ENCODE measurements at regions not wholly inside any gene's neighbourhood (a gene's known extent, or its start where the extent isn't known, plus 50 kb on each side); places are given as distances from the start of the nearest gene placed in this dataset.

DNA sequence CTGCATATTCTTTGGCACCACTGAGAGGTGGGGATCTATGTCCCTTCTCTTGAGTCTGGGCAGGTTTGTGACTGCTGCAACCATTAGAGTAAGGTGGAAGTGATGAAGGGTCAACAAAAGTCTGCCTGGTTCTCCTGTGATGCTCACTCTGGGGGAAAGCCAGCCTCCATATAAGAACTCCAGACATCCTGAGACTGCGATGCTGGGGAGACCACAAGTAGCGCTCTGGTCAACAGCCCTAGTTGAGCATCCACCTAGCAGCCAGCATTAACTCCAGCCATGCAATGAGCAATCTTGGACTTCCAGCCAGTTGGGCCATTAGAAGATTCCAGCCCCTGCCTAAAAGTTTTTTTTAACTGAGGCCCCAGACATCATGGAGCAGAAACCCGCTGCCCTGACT lies 62.8 kb downstream of the SCN11A start:
- WGBS (ENCODE audit: insufficient coverage) = 94% methylated on average over 2 of the region's 3 CpGs
- H3K27me3 ChIP-seq (replicated peaks in 2 of 5; ENCODE audit: control insufficient read depth in 4 of 5, insufficient read depth in 5 of 5, low read length in 4 of 5) = peaks cover 0 to 4% (median 0%) of the 10 kb centered on the region in 5 experiments
- H3K4me1 ChIP-seq (ENCODE audit: control extremely low read depth in 1 of 4, control insufficient read depth in 4 of 4, insufficient read depth in 4 of 4, low read length in 3 of 4) = no peaks in the 10 kb centered on the region
- DNase-seq = no peak
- ChIA-PET CTCF (interaction anchor here (1.3 kb wide), 1 partner anchor 9 kb away, joined by 4 read pairs; no protein-coding TSS in a partner anchor), POLR2A (no interaction called here)
- H3K4me3 ChIP-seq (ENCODE audit: control insufficient read depth in 1 of 7, extremely low read depth in 1 of 7, insufficient read depth in 4 of 7, low read depth in 2 of 7, low read length in 6 of 7) = no peak overlapping the region
- H3K9me3 ChIP-seq (ENCODE audit: control extremely low read depth in 1 of 5, control insufficient read depth in 4 of 5, insufficient read depth in 2 of 5, low read depth in 1 of 5, low read length in 4 of 5) = no peaks in the 10 kb centered on the region
- no peak overlapping the region for H3K27ac ChIP-seq (ENCODE audit: insufficient read depth in 1 of 2, low read depth in 1 of 2, low read length in 2 of 2, poor library complexity in 1 of 2, severe bottlenecking in 2 of 2)
- H3K36me3 ChIP-seq (ENCODE audit: control insufficient read depth in 4 of 4, insufficient read depth in 4 of 4, low read length in 3 of 4) = no peaks in the 10 kb centered on the region

- no peak for DNase-seq
- Histone ChIP-seq H3K9me3 (ENCODE audit: control extremely low read depth in 1 of 5, control insufficient read depth in 4 of 5, insufficient read depth in 2 of 5, low read depth in 1 of 5, low read length in 4 of 5) (no peaks in the 10 kb centered on the region), H3K36me3 (ENCODE audit: control insufficient read depth in 4 of 4, insufficient read depth in 4 of 4, low read length in 3 of 4) (no peaks in the 10 kb centered on the region), H3K4me1 (ENCODE audit: control extremely low read depth in 1 of 4, control insufficient read depth in 4 of 4, insufficient read depth in 4 of 4, low read length in 3 of 4) (no peaks in the 10 kb centered on the region), H3K27me3 (replicated peaks in 2 of 5; ENCODE audit: control insufficient read depth in 4 of 5, insufficient read depth in 5 of 5, low read length in 4 of 5) (peaks cover 0 to 4% (median 0%) of the 10 kb centered on the region in 5 experiments), H3K27ac (ENCODE audit: insufficient read depth in 1 of 2, low read depth in 1 of 2, low read length in 2 of 2, poor library complexity in 1 of 2, severe bottlenecking in 2 of 2) (no peak overlapping the region), H3K4me3 (ENCODE audit: control insufficient read depth in 1 of 7, extremely low read depth in 1 of 7, insufficient read depth in 4 of 7, low read depth in 2 of 7, low read length in 6 of 7) (no peak overlapping the region)
- WGBS (ENCODE audit: insufficient coverage) = 98% methylated on average over 3 of the region's 3 CpGs
- ChIA-PET CTCF (interaction anchor here (0.7 kb wide), 1 partner anchor 493 kb away, joined by 3 read pairs; no protein-coding TSS in a partner anchor), POLR2A (no interaction called here)
These were observed 64.3 kb downstream of the SCN11A start for GRCh38 chr3:38987456-38987855.

DNA sequence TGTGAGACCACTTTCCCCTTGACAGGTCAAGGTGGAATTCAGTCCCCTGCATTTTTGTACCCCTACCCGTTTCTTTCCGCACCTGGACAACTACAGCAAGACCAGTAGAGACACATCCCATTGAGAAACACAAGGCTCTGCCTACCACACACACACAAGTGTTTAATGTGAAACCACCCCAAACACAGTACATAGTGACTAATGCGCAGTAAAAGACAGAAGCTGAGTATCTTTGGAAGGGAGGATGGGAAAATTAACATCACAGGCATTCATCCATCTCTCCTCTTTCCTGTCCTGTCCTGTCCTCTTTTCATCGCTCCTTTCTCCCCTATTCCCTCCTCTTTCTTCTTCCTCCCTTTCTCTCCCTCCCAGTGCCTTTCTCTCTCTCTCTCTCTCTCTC lies 64.8 kb downstream of the SCN11A start:
- CTCF ChIA-PET = interaction anchor here (2.2 kb wide), 1 partner anchor 13 kb away, joined by 10 read pairs; no protein-coding TSS in a partner anchor

GRCh38 chr3:38985981-38986380 lies 65.8 kb downstream of the SCN11A start:
- ChIA-PET POLR2A (no interaction called here), CTCF (interaction anchor here (2.2 kb wide), 1 partner anchor 14 kb away, joined by 10 read pairs; no protein-coding TSS in a partner anchor)
- H3K36me3 ChIP-seq (ENCODE audit: control insufficient read depth in 4 of 4, insufficient read depth in 4 of 4, low read length in 3 of 4) = no peaks in the 10 kb centered on the region
- 100% methylated on average over 2 of the region's 4 CpGs for WGBS (ENCODE audit: insufficient coverage)
- H3K27me3 ChIP-seq (replicated peaks in 2 of 5; ENCODE audit: control insufficient read depth in 4 of 5, insufficient read depth in 5 of 5, low read length in 4 of 5) = peaks cover 0 to 4% (median 0%) of the 10 kb centered on the region in 5 experiments
- H3K9me3 ChIP-seq (ENCODE audit: control extremely low read depth in 1 of 5, control insufficient read depth in 4 of 5, insufficient read depth in 2 of 5, low read depth in 1 of 5, low read length in 4 of 5) = no peaks in the 10 kb centered on the region
- no peak overlapping the region for H3K4me3 ChIP-seq (ENCODE audit: control insufficient read depth in 1 of 7, extremely low read depth in 1 of 7, insufficient read depth in 4 of 7, low read depth in 2 of 7, low read length in 6 of 7)
- DNase-seq = no peak
- H3K4me1 ChIP-seq (ENCODE audit: control extremely low read depth in 1 of 4, control insufficient read depth in 4 of 4, insufficient read depth in 4 of 4, low read length in 3 of 4) = peaks cover 0 to 4% (median 2%) of the 10 kb centered on the region in 4 experiments
- no peak overlapping the region for H3K27ac ChIP-seq (ENCODE audit: insufficient read depth in 1 of 2, low read depth in 1 of 2, low read length in 2 of 2, poor library complexity in 1 of 2, severe bottlenecking in 2 of 2)

More for the DNA sequence above, 64.8 kb downstream of the SCN11A start:
- DNase-seq = no peak
- Histone ChIP-seq H3K9me3 (ENCODE audit: control extremely low read depth in 1 of 5, control insufficient read depth in 4 of 5, insufficient read depth in 2 of 5, low read depth in 1 of 5, low read length in 4 of 5) (no peaks in the 10 kb centered on the region), H3K4me1 (ENCODE audit: control extremely low read depth in 1 of 4, control insufficient read depth in 4 of 4, insufficient read depth in 4 of 4, low read length in 3 of 4) (no peaks in the 10 kb centered on the region), H3K36me3 (ENCODE audit: control insufficient read depth in 4 of 4, insufficient read depth in 4 of 4, low read length in 3 of 4) (no peaks in the 10 kb centered on the region), H3K4me3 (ENCODE audit: control insufficient read depth in 1 of 7, extremely low read depth in 1 of 7, insufficient read depth in 4 of 7, low read depth in 2 of 7, low read length in 6 of 7) (no peak overlapping the region), H3K27ac (ENCODE audit: insufficient read depth in 1 of 2, low read depth in 1 of 2, low read length in 2 of 2, poor library complexity in 1 of 2, severe bottlenecking in 2 of 2) (no peak overlapping the region), H3K27me3 (replicated peaks in 2 of 5; ENCODE audit: control insufficient read depth in 4 of 5, insufficient read depth in 5 of 5, low read length in 4 of 5) (peaks cover 0 to 4% (median 0%) of the 10 kb centered on the region in 5 experiments)
- 92% methylated on average over 3 of the region's 4 CpGs for whole genome bisulfite sequencing (ENCODE audit: insufficient coverage)
- POLR2A ChIA-PET = no interaction called here

DNA sequence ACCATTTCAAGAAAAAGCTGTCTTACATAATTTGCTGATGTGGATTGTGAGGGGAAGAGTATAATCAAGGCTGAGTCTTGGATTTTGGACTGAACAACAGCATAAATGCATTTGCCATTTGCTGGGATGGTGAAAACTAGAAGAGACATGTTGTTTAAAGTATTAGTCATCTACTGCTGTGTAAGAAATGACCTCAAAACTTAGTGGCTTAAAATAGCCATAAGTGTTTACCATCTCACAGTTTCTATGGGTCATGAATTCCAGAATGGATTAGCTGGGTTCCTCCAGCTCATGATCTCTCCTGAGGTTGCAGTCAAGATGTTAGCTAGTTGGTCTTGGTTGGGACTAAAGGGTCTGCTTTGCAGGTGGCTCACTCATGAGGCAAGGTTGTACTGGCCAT lies 66.2 kb downstream of the SCN11A start:
- Histone ChIP-seq H3K36me3 (ENCODE audit: control insufficient read depth in 4 of 4, insufficient read depth in 4 of 4, low read length in 3 of 4) (no peaks in the 10 kb centered on the region), H3K4me1 (ENCODE audit: control extremely low read depth in 1 of 4, control insufficient read depth in 4 of 4, insufficient read depth in 4 of 4, low read length in 3 of 4) (peaks cover 0 to 8% (median 3%) of the 10 kb centered on the region in 4 experiments), H3K27me3 (replicated peaks in 2 of 5; ENCODE audit: control insufficient read depth in 4 of 5, insufficient read depth in 5 of 5, low read length in 4 of 5) (peaks cover 0 to 4% (median 0%) of the 10 kb centered on the region in 5 experiments), H3K4me3 (ENCODE audit: control insufficient read depth in 1 of 7, extremely low read depth in 1 of 7, insufficient read depth in 4 of 7, low read depth in 2 of 7, low read length in 6 of 7) (no peak overlapping the region), H3K27ac (ENCODE audit: insufficient read depth in 1 of 2, low read depth in 1 of 2, low read length in 2 of 2, poor library complexity in 1 of 2, severe bottlenecking in 2 of 2) (no peak overlapping the region), H3K9me3 (ENCODE audit: control extremely low read depth in 1 of 5, control insufficient read depth in 4 of 5, insufficient read depth in 2 of 5, low read depth in 1 of 5, low read length in 4 of 5) (no peaks in the 10 kb centered on the region)
- DNase-seq = no peak
- ChIA-PET CTCF (interaction anchor here (2.2 kb wide), 1 partner anchor 14 kb away, joined by 10 read pairs; no protein-coding TSS in a partner anchor), POLR2A (no interaction called here)

DNA sequence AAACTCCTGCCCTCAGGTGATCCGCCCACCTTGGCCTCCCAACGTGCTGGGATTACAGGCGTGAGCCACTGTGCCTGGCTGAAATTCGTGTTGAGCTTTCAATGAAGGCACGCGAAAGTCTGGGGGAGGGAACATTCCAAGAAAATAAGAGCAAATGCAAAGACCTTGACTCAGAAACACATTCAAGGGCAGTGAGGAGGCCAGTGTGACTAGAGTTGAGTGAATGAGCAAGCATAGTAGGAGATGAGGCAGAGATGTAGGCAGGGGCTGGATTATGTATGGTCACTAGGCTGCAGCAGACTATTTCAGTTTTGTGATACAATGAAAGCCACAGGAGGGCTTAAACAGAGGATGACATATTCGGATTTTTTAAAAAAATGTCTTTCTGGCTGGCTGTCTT lies 67.0 kb downstream of the SCN11A start:
- WGBS (ENCODE audit: insufficient coverage) = 95% methylated on average over 7 of the region's 7 CpGs

GRCh38 chr3:38984110-38984509 lies 67.6 kb downstream of the SCN11A start:
- CTCF ChIA-PET = no interaction called here
- H3K4me1 ChIP-seq (ENCODE audit: control extremely low read depth in 1 of 4, control insufficient read depth in 4 of 4, insufficient read depth in 4 of 4, low read length in 3 of 4) = peaks cover 0 to 12% (median 3%) of the 10 kb centered on the region in 4 experiments
- peaks cover 0 to 4% (median 0%) of the 10 kb centered on the region in 5 experiments for H3K27me3 ChIP-seq (replicated peaks in 2 of 5; ENCODE audit: control insufficient read depth in 4 of 5, insufficient read depth in 5 of 5, low read length in 4 of 5)
- H3K27ac ChIP-seq (ENCODE audit: insufficient read depth in 1 of 2, low read depth in 1 of 2, low read length in 2 of 2, poor library complexity in 1 of 2, severe bottlenecking in 2 of 2) = no peak overlapping the region
- no peak overlapping the region for H3K4me3 ChIP-seq (ENCODE audit: control insufficient read depth in 1 of 7, extremely low read depth in 1 of 7, insufficient read depth in 4 of 7, low read depth in 2 of 7, low read length in 6 of 7)
- no peaks in the 10 kb centered on the region for H3K36me3 ChIP-seq (ENCODE audit: control insufficient read depth in 4 of 4, insufficient read depth in 4 of 4, low read length in 3 of 4)
- POLR2A ChIA-PET = no interaction called here
- no peak for DNase-seq
- H3K9me3 ChIP-seq (ENCODE audit: control extremely low read depth in 1 of 5, control insufficient read depth in 4 of 5, insufficient read depth in 2 of 5, low read depth in 1 of 5, low read length in 4 of 5) = no peaks in the 10 kb centered on the region

More for the DNA sequence above, 67.0 kb downstream of the SCN11A start:
- Histone ChIP-seq H3K9me3 (ENCODE audit: control extremely low read depth in 1 of 5, control insufficient read depth in 4 of 5, insufficient read depth in 2 of 5, low read depth in 1 of 5, low read length in 4 of 5) (no peaks in the 10 kb centered on the region), H3K4me3 (ENCODE audit: control insufficient read depth in 1 of 7, extremely low read depth in 1 of 7, insufficient read depth in 4 of 7, low read depth in 2 of 7, low read length in 6 of 7) (no peak overlapping the region), H3K27me3 (replicated peaks in 2 of 5; ENCODE audit: control insufficient read depth in 4 of 5, insufficient read depth in 5 of 5, low read length in 4 of 5) (peaks cover 0 to 4% (median 0%) of the 10 kb centered on the region in 5 experiments), H3K4me1 (ENCODE audit: control extremely low read depth in 1 of 4, control insufficient read depth in 4 of 4, insufficient read depth in 4 of 4, low read length in 3 of 4) (peaks cover 0 to 12% (median 3%) of the 10 kb centered on the region in 4 experiments), H3K27ac (ENCODE audit: insufficient read depth in 1 of 2, low read depth in 1 of 2, low read length in 2 of 2, poor library complexity in 1 of 2, severe bottlenecking in 2 of 2) (no peak overlapping the region), H3K36me3 (ENCODE audit: control insufficient read depth in 4 of 4, insufficient read depth in 4 of 4, low read length in 3 of 4) (no peaks in the 10 kb centered on the region)
- POLR2A ChIA-PET = no interaction called here
- CTCF ChIA-PET = interaction anchor here (2.2 kb wide), 1 partner anchor 15 kb away, joined by 10 read pairs; no protein-coding TSS in a partner anchor
- no peak for DNase-seq

All from common myeloid progenitor, CD34-positive (primary cell).